IMR-90 (cell line): ENCODE measurements at regions not wholly inside any gene's neighbourhood (a gene's known extent, or its start where the extent isn't known, plus 50 kb on each side); places are given as distances from the start of the nearest gene placed in this dataset.

ENCODE experiments used
- ATAC-seq: fragments of 200-7000 bp; cut with Tn5 transposase; 2 replicates; pipeline ENCODE4 v1.9.1; 2020; ENCODE audit warnings: low read depth, mild to moderate bottlenecking, moderate library complexity
- BruUV-seq: library from RNA; stranded (reverse); fragments of 400-500 nt; replicated peaks from 2 replicates; lab custom pipeline; 2021; lab: Mats Ljungman, UMichigan
- CTCF ChIA-PET: fragments of 300-600 bp; formaldehyde crosslinking; extraction: SDS; loops from one replicate; lab custom pipeline; 2021; ENCODE audit warnings: antibody characterized with exemption; lab: Yijun Ruan, JAX
- POLR2A ChIA-PET: fragments of 300-600 bp; sonication (Branson Sonifier 250); formaldehyde crosslinking; loops from one replicate; lab custom pipeline; 2022; ENCODE audit warnings: antibody characterized with exemption; ENCODE audit not compliant: unreplicated experiment; lab: Charles Lee
- DNase-seq: peaks from one replicate; pipeline ENCODE4 v3.0.0; 2013
- H2AFZ ChIP-seq: replicated peaks from 2 replicates; pipeline ENCODE3; 2013; ENCODE audit warnings: low read length, mild to moderate bottlenecking; ENCODE audit not compliant: poor library complexity
- H2AK5ac ChIP-seq: 2 replicates; pipeline ENCODE4 v1.6.1; 2013; ENCODE audit warnings: low read depth, low read length, inconsistent platforms
- H2AK9ac ChIP-seq: replicated peaks from 2 replicates; pipeline ENCODE3; 2013; ENCODE audit warnings: mild to moderate bottlenecking, low read depth, low read length, moderate library complexity; ENCODE audit not compliant: poor library complexity
- H2BK120ac ChIP-seq: 2 replicates; pipeline ENCODE4 v1.6.1; 2013; ENCODE audit warnings: low read depth, low read length, inconsistent platforms
- H2BK15ac ChIP-seq: 3 replicates; pipeline ENCODE4 v1.6.1; 2013; ENCODE audit warnings: low read depth, low read length, inconsistent platforms
- H2BK20ac ChIP-seq: 2 replicates; pipeline ENCODE4 v1.6.1; 2013; ENCODE audit warnings: low read depth, mild to moderate bottlenecking, inconsistent platforms, low read length, moderate library complexity
- H2BK5ac ChIP-seq: 2 replicates; pipeline ENCODE4 v1.6.1; 2013; ENCODE audit warnings: mild to moderate bottlenecking, low read depth, low read length, inconsistent platforms; ENCODE audit not compliant: poor library complexity, severe bottlenecking
- H3K14ac ChIP-seq: replicated peaks from 2 replicates; pipeline ENCODE4 v1.6.1; 2013; ENCODE audit warnings: low read depth, low read length, inconsistent platforms
- H3K18ac ChIP-seq: 2 replicates; pipeline ENCODE4 v1.6.1; 2013; ENCODE audit warnings: low read depth, low read length, control low read depth
- H3K23ac ChIP-seq: 2 replicates; pipeline ENCODE4 v1.6.1; 2013; ENCODE audit warnings: low read depth, low read length, inconsistent platforms
- H3K27ac ChIP-seq: 2 replicates; pipeline ENCODE4 v1.5.1; 2013; ENCODE audit warnings: mild to moderate bottlenecking, control low read depth, low read length; ENCODE audit not compliant: insufficient read depth
- H3K27me3 ChIP-seq: 2 replicates; pipeline ENCODE4 v1.6.1; 2013; ENCODE audit warnings: low read length; ENCODE audit not compliant: control insufficient read depth, insufficient read depth
- H3K36me3 ChIP-seq: 2 replicates; pipeline ENCODE4 v1.6.1; 2013; ENCODE audit warnings: low read length, mixed read lengths; ENCODE audit not compliant: control insufficient read depth, insufficient read depth
- H3K4ac ChIP-seq: 2 replicates; pipeline ENCODE4 v1.6.1; 2013; ENCODE audit warnings: low read depth, low read length, inconsistent platforms
- H3K4me1 ChIP-seq: 2 replicates; pipeline ENCODE4 v1.6.1; 2013; ENCODE audit warnings: low read length, mixed read lengths; ENCODE audit not compliant: control insufficient read depth, insufficient read depth
- H3K4me2 ChIP-seq: 2 replicates; pipeline ENCODE4 v1.6.1; 2013; ENCODE audit warnings: low read depth, mild to moderate bottlenecking, control low read depth, low read length, moderate library complexity
- H3K4me3 ChIP-seq: 2 replicates; pipeline ENCODE4 v1.5.1; 2013; ENCODE audit warnings: low read depth, mild to moderate bottlenecking, control low read depth, low read length, moderate library complexity; ENCODE audit not compliant: insufficient read depth
- H3K56ac ChIP-seq: 2 replicates; pipeline ENCODE4 v1.6.1; 2013; ENCODE audit warnings: low read length, inconsistent platforms; ENCODE audit not compliant: insufficient read depth; ENCODE audit errors: extremely low read depth
- H3K79me1 ChIP-seq, 2 experiments: 2 replicates each; pipeline ENCODE4 v1.6.1; 2013; ENCODE audit warnings: low read length in 2 of 2, inconsistent platforms in 1 of 2, low read depth in 1 of 2
- H3K9ac ChIP-seq: 2 replicates; pipeline ENCODE4 v1.6.1; 2013; ENCODE audit warnings: low read depth, low read length, control low read depth
- H3K9me1 ChIP-seq: 2 replicates; pipeline ENCODE4 v1.6.1; 2013; ENCODE audit warnings: low read length, inconsistent platforms; ENCODE audit not compliant: insufficient read depth
- H3K9me3 ChIP-seq: 2 replicates; pipeline ENCODE4 v1.6.1; 2013; ENCODE audit warnings: low read length; ENCODE audit not compliant: control insufficient read depth, insufficient read depth
- H4K20me1 ChIP-seq: 2 replicates; pipeline ENCODE4 v1.6.1; 2013; ENCODE audit warnings: low read length, inconsistent platforms; ENCODE audit not compliant: insufficient read depth
- H4K5ac ChIP-seq: 2 replicates; pipeline ENCODE4 v1.6.1; 2013; ENCODE audit warnings: mild to moderate bottlenecking, low read depth, low read length, control low read depth
- H4K8ac ChIP-seq, 2 experiments: 2 replicates each; pipeline ENCODE4 v1.6.1; 2013; ENCODE audit warnings: low read depth in 2 of 2, low read length in 2 of 2, control low read depth in 1 of 2, inconsistent platforms in 1 of 2
- H4K91ac ChIP-seq: 2 replicates; pipeline ENCODE4 v1.6.1; 2013; ENCODE audit warnings: low read depth, low read length, inconsistent platforms; ENCODE audit not compliant: insufficient read depth
- BHLHE40 ChIP-seq: fragments of 150-350 bp; IDR thresholded peaks from 2 replicates; pipeline ENCODE4 v1.6.1; 2016; ENCODE audit warnings: mild to moderate bottlenecking, low read depth, low read length
- CEBPB ChIP-seq: IDR thresholded peaks from 2 replicates; pipeline ENCODE4 v1.6.1; 2012; ENCODE audit warnings: low read depth, low read length, improper control_type of control experiment
- CHD1 ChIP-seq: IDR thresholded peaks from 2 replicates; pipeline ENCODE4 v1.6.1; 2012; ENCODE audit warnings: low read depth, low read length, improper control_type of control experiment
- FOS ChIP-seq: fragments of 150-350 bp; IDR thresholded peaks from 2 replicates; pipeline ENCODE4 v1.6.1; 2016; ENCODE audit warnings: low read depth, low read length
- MAFK ChIP-seq: IDR thresholded peaks from 2 replicates; pipeline ENCODE4 v1.6.1; 2012; ENCODE audit warnings: low read depth, low read length, improper control_type of control experiment
- MAZ ChIP-seq: IDR thresholded peaks from 2 replicates; pipeline ENCODE4 v1.6.1; 2012; ENCODE audit warnings: low read depth, mild to moderate bottlenecking, low read length, improper control_type of control experiment, moderate library complexity, borderline replicate concordance
- MXI1 ChIP-seq: IDR thresholded peaks from 2 replicates; pipeline ENCODE4 v1.6.1; 2012; ENCODE audit warnings: low read depth, mild to moderate bottlenecking, low read length, moderate library complexity, borderline replicate concordance
- NFE2L2 ChIP-seq: fragments of 150-350 bp; IDR thresholded peaks from 2 replicates; pipeline ENCODE4 v1.6.1; 2016; ENCODE audit warnings: low read depth, mild to moderate bottlenecking, low read length
- POLR2A ChIP-seq: IDR thresholded peaks from 2 replicates; pipeline ENCODE4 v1.6.1; 2012; ENCODE audit warnings: mild to moderate bottlenecking, low read depth, low read length
- RAD21 ChIP-seq: IDR thresholded peaks from 2 replicates; pipeline ENCODE4 v1.6.1; 2012; ENCODE audit warnings: low read length, improper control_type of control experiment
- RCOR1 ChIP-seq: IDR thresholded peaks from 2 replicates; pipeline ENCODE4 v1.6.1; 2012; ENCODE audit warnings: mild to moderate bottlenecking, low read length, improper control_type of control experiment; ENCODE audit not compliant: insufficient replicate concordance
- RFX5 ChIP-seq: IDR thresholded peaks from 2 replicates; pipeline ENCODE4 v1.8.0; 2012; ENCODE audit warnings: low read depth, mild to moderate bottlenecking, low read length, moderate library complexity
- SMC3 ChIP-seq: fragments of 150-350 bp; IDR thresholded peaks from 2 replicates; pipeline ENCODE4 v1.6.1; 2016; ENCODE audit warnings: low read depth, mild to moderate bottlenecking, antibody characterized with exemption, low read length, moderate library complexity
- WGBS, 2 experiments: methylation state at CpG; one replicate each; pipeline versions ENCODE4 v1.1.5 to v1.1.7; 2013; ENCODE audit warnings: missing lambda C conversion rate in 2 of 2; ENCODE audit not compliant: insufficient read length in 1 of 2; ENCODE audit errors: extremely low coverage in 2 of 2; 5-methylcytosine and 5-hydroxymethylcytosine counted together
- dilution Hi-C: fragments of 300-500 bp; cut with HindIII; formaldehyde crosslinking; loops from one replicate; pipeline ENCODE4 v1.14.3; 2018; ENCODE audit warnings: low sequenced_read_pairs; ENCODE audit not compliant: unreplicated experiment
- in situ Hi-C: fragments of 300-500 bp; cut with MboI; formaldehyde crosslinking; loops from 3 replicates; pipeline ENCODE4 v1.14.3; 2019; ENCODE audit warnings: low sequenced_read_pairs, inconsistent platforms, mixed read lengths
- intact Hi-C: fragments of 100-400 bp; cut with micrococcal nuclease; formaldehyde crosslinking; loops from 2 replicates; pipeline ENCODE4 v1.10.0; 2022
- TF ChIP-seq, protein P1 (sequence below): fragments of 150-350 bp; IDR thresholded peaks from 2 replicates; pipeline ENCODE4 v1.6.1; 2017; ENCODE audit warnings: mild to moderate bottlenecking, antibody characterized with exemption, low read length, low read depth
- TF ChIP-seq, protein P2 (sequence below): conservative IDR thresholded peaks from 2 replicates; pipeline ENCODE4 v1.5.1; 2012; ENCODE audit warnings: mild to moderate bottlenecking, low read depth, low read length, improper control_type of control experiment
- TF ChIP-seq, protein P3 (sequence below): fragments of 150-350 bp; IDR thresholded peaks from 2 replicates; pipeline ENCODE4 v1.6.1; 2016; ENCODE audit warnings: low read depth, mild to moderate bottlenecking, low read length, moderate library complexity, borderline replicate concordance

DNA sequence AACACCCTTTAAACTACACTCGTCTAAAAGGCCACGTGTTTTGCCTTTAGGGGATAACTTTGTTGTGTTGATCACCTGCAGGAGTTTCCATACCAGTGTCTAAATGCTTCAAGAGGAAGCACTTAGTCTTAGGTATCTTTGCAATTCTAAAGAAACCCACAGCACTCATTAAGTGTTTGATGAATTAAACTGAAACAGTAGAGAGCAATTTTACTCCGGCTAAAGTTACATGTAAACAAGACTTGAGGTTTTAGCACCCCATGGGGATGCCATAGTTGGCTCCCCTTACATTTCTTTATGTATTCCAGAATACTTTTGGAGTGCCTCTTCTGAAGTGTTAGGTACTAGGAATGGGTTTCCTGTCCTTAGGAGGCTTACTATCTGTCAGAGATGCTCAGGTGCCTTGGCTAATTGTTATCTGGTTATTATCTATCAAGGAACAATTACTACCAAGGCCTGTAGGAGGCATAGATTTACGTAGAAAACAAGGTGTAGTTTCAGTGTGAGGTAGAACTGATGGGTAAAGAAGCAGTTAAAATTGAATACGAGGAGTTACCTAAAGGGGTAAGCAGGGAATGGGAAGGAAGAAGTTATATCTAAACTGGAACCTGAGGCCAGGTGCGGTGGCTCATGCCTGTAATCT, 176.8 kb upstream of the SAMSN1 start:
- Histone ChIP-seq H3K4ac (no peak overlapping the region), H3K27me3 (no peaks in the 10 kb centered on the region), H4K91ac (no peak overlapping the region), H3K14ac (no peak overlapping the region), H3K9me1 (no peaks in the 10 kb centered on the region), H2BK20ac (no peak overlapping the region), H2BK15ac (no peak overlapping the region), H3K23ac (no peak overlapping the region), H2AFZ (no peak overlapping the region), H3K9ac (no peak overlapping the region), H3K9me3 (no peaks in the 10 kb centered on the region), H2BK5ac (no peak overlapping the region), H3K36me3 (no peaks in the 10 kb centered on the region), H3K27ac (no peak overlapping the region), H2AK9ac (no peak overlapping the region), H3K4me1 (no peaks in the 10 kb centered on the region), H4K5ac (no peak overlapping the region), H4K8ac (no peak overlapping the region), H2BK120ac (no peak overlapping the region), H3K4me2 (no peak overlapping the region), H3K4me3 (no peak overlapping the region), H3K18ac (no peak overlapping the region), H2AK5ac (no peak overlapping the region), H3K79me1 (no peaks in the 10 kb centered on the region), H4K20me1 (no peaks in the 10 kb centered on the region), H3K56ac (no peak overlapping the region)
- intact Hi-C loops: no loop called here
- DNase-seq (no peak), ATAC-seq (no peak)
- POLR2A ChIA-PET: no interaction called here
- in situ Hi-C loops: no loop called here
- CTCF ChIA-PET: interaction anchor here (0.8 kb wide), 1 partner anchor 11 kb away, joined by 3 read pairs; no protein-coding TSS in a partner anchor
- WGBS, 2 experiments: 44% methylated on average over 2 of the region's 6 CpGs; no CpG with 5 or more reads in 1 of the 2 experiments
- TF ChIP-seq, protein P1, sequence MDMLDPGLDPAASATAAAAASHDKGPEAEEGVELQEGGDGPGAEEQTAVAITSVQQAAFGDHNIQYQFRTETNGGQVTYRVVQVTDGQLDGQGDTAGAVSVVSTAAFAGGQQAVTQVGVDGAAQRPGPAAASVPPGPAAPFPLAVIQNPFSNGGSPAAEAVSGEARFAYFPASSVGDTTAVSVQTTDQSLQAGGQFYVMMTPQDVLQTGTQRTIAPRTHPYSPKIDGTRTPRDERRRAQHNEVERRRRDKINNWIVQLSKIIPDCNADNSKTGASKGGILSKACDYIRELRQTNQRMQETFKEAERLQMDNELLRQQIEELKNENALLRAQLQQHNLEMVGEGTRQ: no peak
- TF ChIP-seq, protein P2, sequence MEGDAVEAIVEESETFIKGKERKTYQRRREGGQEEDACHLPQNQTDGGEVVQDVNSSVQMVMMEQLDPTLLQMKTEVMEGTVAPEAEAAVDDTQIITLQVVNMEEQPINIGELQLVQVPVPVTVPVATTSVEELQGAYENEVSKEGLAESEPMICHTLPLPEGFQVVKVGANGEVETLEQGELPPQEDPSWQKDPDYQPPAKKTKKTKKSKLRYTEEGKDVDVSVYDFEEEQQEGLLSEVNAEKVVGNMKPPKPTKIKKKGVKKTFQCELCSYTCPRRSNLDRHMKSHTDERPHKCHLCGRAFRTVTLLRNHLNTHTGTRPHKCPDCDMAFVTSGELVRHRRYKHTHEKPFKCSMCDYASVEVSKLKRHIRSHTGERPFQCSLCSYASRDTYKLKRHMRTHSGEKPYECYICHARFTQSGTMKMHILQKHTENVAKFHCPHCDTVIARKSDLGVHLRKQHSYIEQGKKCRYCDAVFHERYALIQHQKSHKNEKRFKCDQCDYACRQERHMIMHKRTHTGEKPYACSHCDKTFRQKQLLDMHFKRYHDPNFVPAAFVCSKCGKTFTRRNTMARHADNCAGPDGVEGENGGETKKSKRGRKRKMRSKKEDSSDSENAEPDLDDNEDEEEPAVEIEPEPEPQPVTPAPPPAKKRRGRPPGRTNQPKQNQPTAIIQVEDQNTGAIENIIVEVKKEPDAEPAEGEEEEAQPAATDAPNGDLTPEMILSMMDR: no peak
- TF ChIP-seq MXI1: no peak
- TF ChIP-seq RAD21: no peak
- TF ChIP-seq MAZ: no peak
- TF ChIP-seq MAFK: no peak
- TF ChIP-seq, protein P3, sequence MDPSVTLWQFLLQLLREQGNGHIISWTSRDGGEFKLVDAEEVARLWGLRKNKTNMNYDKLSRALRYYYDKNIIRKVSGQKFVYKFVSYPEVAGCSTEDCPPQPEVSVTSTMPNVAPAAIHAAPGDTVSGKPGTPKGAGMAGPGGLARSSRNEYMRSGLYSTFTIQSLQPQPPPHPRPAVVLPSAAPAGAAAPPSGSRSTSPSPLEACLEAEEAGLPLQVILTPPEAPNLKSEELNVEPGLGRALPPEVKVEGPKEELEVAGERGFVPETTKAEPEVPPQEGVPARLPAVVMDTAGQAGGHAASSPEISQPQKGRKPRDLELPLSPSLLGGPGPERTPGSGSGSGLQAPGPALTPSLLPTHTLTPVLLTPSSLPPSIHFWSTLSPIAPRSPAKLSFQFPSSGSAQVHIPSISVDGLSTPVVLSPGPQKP: no peak
- no peak for TF ChIP-seq RCOR1
- no peak for TF ChIP-seq SMC3
- no peak for TF ChIP-seq RFX5
- TF ChIP-seq NFE2L2: no peak
- no peak for TF ChIP-seq CEBPB
- no peak for TF ChIP-seq POLR2A
- TF ChIP-seq FOS: no peak
- no peak for TF ChIP-seq BHLHE40
- TF ChIP-seq CHD1: no peak
- no TSS peak for BruUV-seq
- dilution Hi-C loops: no loop called here
